ENCODE measurements at regions not wholly inside any gene's neighbourhood (a gene's known extent, or its start where the extent isn't known, plus 50 kb on each side); places are given as distances from the start of the nearest gene placed in this dataset.

GRCh38 chr16:64659866-64660265 lies 462.0 kb downstream of the CDH11 start:
- Histone ChIP-seq H2AFZ (no peak overlapping the region), H3K4me2 (no peak overlapping the region), H4K20me1 (ENCODE audit: insufficient read depth, poor library complexity, severe bottlenecking) (no peaks in the 10 kb centered on the region), H3K9me3 (ENCODE audit: low read depth) (no peaks in the 10 kb centered on the region), H3K27ac (no peak overlapping the region), H3K27me3 (no peaks in the 10 kb centered on the region), H3K4me1 (ENCODE audit: insufficient read depth) (no peaks in the 10 kb centered on the region), H3K36me3 (replicated peaks; ENCODE audit: insufficient read depth, low read depth) (no peaks in the 10 kb centered on the region), H3K4me3 (no peak overlapping the region), H3K79me2 (no peaks in the 10 kb centered on the region), H3K9me2 (replicated peaks; ENCODE audit: insufficient read depth) (no peaks in the 10 kb centered on the region)
- 84% methylated on average over 1 of the region's 1 CpG for WGBS (ENCODE audit: low lambda C conversion rate, missing lambda C conversion rate)
- no peak for DNase-seq (ENCODE audit: low spot score)
- no peak for TF ChIP-seq EZH2phosphoT487 (IDR thresholded peaks at IDR 0.05; ENCODE audit: low read depth, severe bottlenecking, unreplicated experiment)
- no peak for TF ChIP-seq EZH2 (IDR thresholded peaks at IDR 0.05; ENCODE audit: borderline replicate concordance)

GRCh38 chr16:64657316-64658011 lies 464.4 kb downstream of the CDH11 start:
- no peak for TF ChIP-seq EZH2phosphoT487 (IDR thresholded peaks at IDR 0.05; ENCODE audit: low read depth, severe bottlenecking, unreplicated experiment)
- no peak for TF ChIP-seq CTCF (IDR thresholded peaks at IDR 0.05; ENCODE audit: poor library complexity)
- peaks cover 3% of the 10 kb centered on the region for H3K4me1 ChIP-seq (ENCODE audit: insufficient read depth)
- H3K79me2 ChIP-seq, result no peaks in the 10 kb centered on the region
- H2AFZ ChIP-seq, result no peak overlapping the region
- WGBS (ENCODE audit: low lambda C conversion rate, missing lambda C conversion rate), result 97% methylated on average over 3 of the region's 3 CpGs
- no peak for DNase-seq (ENCODE audit: low spot score)
- H3K4me3 ChIP-seq, result no peak overlapping the region
- no peak overlapping the region for H3K27ac ChIP-seq
- H4K20me1 ChIP-seq (ENCODE audit: insufficient read depth, poor library complexity, severe bottlenecking), result no peaks in the 10 kb centered on the region
- no peak overlapping the region for H3K4me2 ChIP-seq
- no peaks in the 10 kb centered on the region for H3K9me3 ChIP-seq (ENCODE audit: low read depth)
- H3K27me3 ChIP-seq, result no peaks in the 10 kb centered on the region
- no peaks in the 10 kb centered on the region for H3K9me2 ChIP-seq (replicated peaks; ENCODE audit: insufficient read depth)
- H3K36me3 ChIP-seq (replicated peaks; ENCODE audit: insufficient read depth, low read depth), result no peaks in the 10 kb centered on the region

- Histone ChIP-seq H4K20me1 (ENCODE audit: insufficient read depth, poor library complexity, severe bottlenecking) (no peaks in the 10 kb centered on the region), H2AFZ (no peak overlapping the region), H3K27ac (no peak overlapping the region), H3K27me3 (no peaks in the 10 kb centered on the region), H3K9me3 (ENCODE audit: low read depth) (no peaks in the 10 kb centered on the region), H3K4me2 (no peak overlapping the region), H3K79me2 (no peaks in the 10 kb centered on the region), H3K9me2 (replicated peaks; ENCODE audit: insufficient read depth) (no peaks in the 10 kb centered on the region), H3K4me3 (no peak overlapping the region), H3K4me1 (ENCODE audit: insufficient read depth) (peaks cover 3% of the 10 kb centered on the region), H3K36me3 (replicated peaks; ENCODE audit: insufficient read depth, low read depth) (no peaks in the 10 kb centered on the region)
- DNase-seq (ENCODE audit: low spot score), result no peak
- TF ChIP-seq CTCF (IDR thresholded peaks at IDR 0.05; ENCODE audit: poor library complexity) (no peak), EZH2phosphoT487 (IDR thresholded peaks at IDR 0.05; ENCODE audit: low read depth, severe bottlenecking, unreplicated experiment) (no peak), EZH2 (IDR thresholded peaks at IDR 0.05; ENCODE audit: borderline replicate concordance) (no peak)
- WGBS (ENCODE audit: low lambda C conversion rate, missing lambda C conversion rate), result 83% methylated on average over 4 of the region's 4 CpGs
Measured at GRCh38 chr16:64656471-64656870, 465.4 kb downstream of the CDH11 start.

GRCh38 chr16:64654178-64654577 lies 467.7 kb downstream of the CDH11 start:
- Histone ChIP-seq H3K4me2 (no peak overlapping the region), H3K9me2 (replicated peaks; ENCODE audit: insufficient read depth) (no peaks in the 10 kb centered on the region), H3K4me3 (no peak overlapping the region), H3K9me3 (ENCODE audit: low read depth) (no peaks in the 10 kb centered on the region), H2AFZ (no peak overlapping the region), H3K36me3 (replicated peaks; ENCODE audit: insufficient read depth, low read depth) (no peaks in the 10 kb centered on the region), H3K4me1 (ENCODE audit: insufficient read depth) (peaks cover 3% of the 10 kb centered on the region), H3K27ac (no peak overlapping the region), H3K27me3 (no peaks in the 10 kb centered on the region), H3K79me2 (no peaks in the 10 kb centered on the region), H4K20me1 (ENCODE audit: insufficient read depth, poor library complexity, severe bottlenecking) (no peaks in the 10 kb centered on the region)
- no peak for DNase-seq (ENCODE audit: low spot score)
- TF ChIP-seq EZH2 (IDR thresholded peaks at IDR 0.05; ENCODE audit: borderline replicate concordance) (no peak), EZH2phosphoT487 (IDR thresholded peaks at IDR 0.05; ENCODE audit: low read depth, severe bottlenecking, unreplicated experiment) (no peak), CTCF (IDR thresholded peaks at IDR 0.05; ENCODE audit: poor library complexity) (no peak)
